ENCODE measurements at regions not wholly inside any gene's neighbourhood (a gene's known extent, or its start where the extent isn't known, plus 50 kb on each side); places are given as distances from the start of the nearest gene placed in this dataset.

GRCh38 chr7:25759748-25760147 is 392.2 kb upstream of the NFE2L3 start:
- DNase-seq, result no peak

- no peak for DNase-seq
These were observed 389.2 kb upstream of the NFE2L3 start for GRCh38 chr7:25762511-25763462.

- no peak for DNase-seq
These were observed 388.5 kb upstream of the NFE2L3 start for GRCh38 chr7:25763463-25763860.

GRCh38 chr7:25765110-25765655 is 386.8 kb upstream of the NFE2L3 start:
- no peak for DNase-seq

- DNase-seq, result no peak
These were observed 381.8 kb upstream of the NFE2L3 start for GRCh38 chr7:25770235-25770634.

GRCh38 chr7:25770670-25771069 is 381.3 kb upstream of the NFE2L3 start:
- DNase-seq, result no peak

- DNase-seq, result no peak
These were observed 380.5 kb upstream of the NFE2L3 start for GRCh38 chr7:25771491-25771890.

- no peak for DNase-seq
These were observed 379.2 kb upstream of the NFE2L3 start for GRCh38 chr7:25772802-25773201.

- DNase-seq, result no peak
These were observed 377.3 kb upstream of the NFE2L3 start for GRCh38 chr7:25774675-25775074.

- no peak for DNase-seq
These were observed 376.4 kb upstream of the NFE2L3 start for GRCh38 chr7:25775570-25775969.

- no peak for DNase-seq
These were observed 375.8 kb upstream of the NFE2L3 start for GRCh38 chr7:25775999-25776743.

- DNase-seq, result no peak
These were observed 375.3 kb upstream of the NFE2L3 start for GRCh38 chr7:25776744-25777123.

GRCh38 chr7:25777969-25778708 is 373.9 kb upstream of the NFE2L3 start:
- DNase-seq, result no peak

GRCh38 chr7:25779002-25779546 is 372.9 kb upstream of the NFE2L3 start:
- no peak for DNase-seq

- DNase-seq, result no peak
These were observed 371.1 kb upstream of the NFE2L3 start for GRCh38 chr7:25780904-25781303.

- DNase-seq, result no peak
These were observed 370.3 kb upstream of the NFE2L3 start for GRCh38 chr7:25781704-25782103.

- DNase-seq, result no peak
These were observed 365.1 kb upstream of the NFE2L3 start for GRCh38 chr7:25786936-25787335.

- no peak for DNase-seq
These were observed 364.7 kb upstream of the NFE2L3 start for GRCh38 chr7:25787336-25787735.

- DNase-seq, result no peak
These were observed 363.6 kb upstream of the NFE2L3 start for GRCh38 chr7:25788371-25788770.

- no peak for DNase-seq
These were observed 362.9 kb upstream of the NFE2L3 start for GRCh38 chr7:25788961-25789620.

- no peak for DNase-seq
These were observed 362.0 kb upstream of the NFE2L3 start for GRCh38 chr7:25789701-25790640.
